ENCODE measurements at regions not wholly inside any gene's neighbourhood (a gene's known extent, or its start where the extent isn't known, plus 50 kb on each side); places are given as distances from the start of the nearest gene placed in this dataset.

DNA sequence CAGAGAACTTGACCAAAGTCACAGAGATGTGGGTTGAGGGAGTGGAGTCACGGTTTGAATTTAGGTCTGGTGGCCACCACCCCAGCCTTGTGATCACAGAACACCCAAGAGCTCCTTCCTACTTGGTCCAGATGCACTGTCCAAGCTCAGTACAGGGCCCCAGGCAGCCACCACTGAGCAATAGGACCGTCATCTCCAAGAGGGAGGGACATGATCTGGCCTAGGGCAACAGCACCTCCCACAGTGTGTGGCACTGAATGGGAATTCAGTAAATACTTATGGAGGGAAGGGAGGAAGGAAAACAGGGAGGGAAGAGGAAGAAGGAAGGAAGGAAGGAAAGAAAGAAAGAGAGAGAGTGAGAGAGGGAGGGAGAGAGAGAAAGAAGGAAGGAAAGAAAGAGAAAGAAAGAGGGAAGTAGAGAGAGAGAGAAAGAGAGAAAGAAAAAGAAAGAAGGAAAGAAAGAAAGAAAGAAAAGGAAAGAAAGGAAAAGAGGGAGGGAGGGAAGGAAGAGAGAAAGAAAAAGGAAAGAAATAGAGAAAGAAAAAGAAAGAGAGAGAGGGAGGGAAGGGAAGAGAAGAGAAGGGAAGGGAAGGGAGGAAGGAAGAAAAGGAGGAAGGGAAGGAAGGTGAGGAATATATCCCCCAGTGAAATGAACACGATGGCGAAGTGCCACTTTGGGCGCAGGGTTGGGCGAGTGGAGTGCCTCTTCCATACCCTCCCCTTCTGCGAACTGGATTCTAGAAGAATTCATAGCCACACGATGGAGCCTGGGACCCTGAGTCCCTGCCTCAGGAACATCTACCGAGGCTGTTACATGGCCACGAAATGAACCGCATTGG, 243.7 kb downstream of the TFAP2C start:
- TF ChIP-seq, protein P1, sequence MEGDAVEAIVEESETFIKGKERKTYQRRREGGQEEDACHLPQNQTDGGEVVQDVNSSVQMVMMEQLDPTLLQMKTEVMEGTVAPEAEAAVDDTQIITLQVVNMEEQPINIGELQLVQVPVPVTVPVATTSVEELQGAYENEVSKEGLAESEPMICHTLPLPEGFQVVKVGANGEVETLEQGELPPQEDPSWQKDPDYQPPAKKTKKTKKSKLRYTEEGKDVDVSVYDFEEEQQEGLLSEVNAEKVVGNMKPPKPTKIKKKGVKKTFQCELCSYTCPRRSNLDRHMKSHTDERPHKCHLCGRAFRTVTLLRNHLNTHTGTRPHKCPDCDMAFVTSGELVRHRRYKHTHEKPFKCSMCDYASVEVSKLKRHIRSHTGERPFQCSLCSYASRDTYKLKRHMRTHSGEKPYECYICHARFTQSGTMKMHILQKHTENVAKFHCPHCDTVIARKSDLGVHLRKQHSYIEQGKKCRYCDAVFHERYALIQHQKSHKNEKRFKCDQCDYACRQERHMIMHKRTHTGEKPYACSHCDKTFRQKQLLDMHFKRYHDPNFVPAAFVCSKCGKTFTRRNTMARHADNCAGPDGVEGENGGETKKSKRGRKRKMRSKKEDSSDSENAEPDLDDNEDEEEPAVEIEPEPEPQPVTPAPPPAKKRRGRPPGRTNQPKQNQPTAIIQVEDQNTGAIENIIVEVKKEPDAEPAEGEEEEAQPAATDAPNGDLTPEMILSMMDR (IDR thresholded peaks at IDR 0.05), result no peak
- TF ChIP-seq ZFX (IDR thresholded peaks at IDR 0.05; ENCODE audit: borderline replicate concordance), result no peak

All from 22Rv1 (cell line).